Esophagus (tissue), 2 donors: ENCODE measurements at regions not wholly inside any gene's neighbourhood (a gene's known extent, or its start where the extent isn't known, plus 50 kb on each side); places are given as distances from the start of the nearest gene placed in this dataset.

Experiments
- H3K27ac ChIP-seq, 2 donors: one replicate each; pipeline ENCODE4 v1.5.1; 2013; ENCODE audit warnings: low read depth in 2 of 2, mild to moderate bottlenecking in 2 of 2, inconsistent platforms in 1 of 2, low read length in 1 of 2, moderate library complexity in 1 of 2
- H3K27me3 ChIP-seq, 2 donors: one replicate each; pipeline ENCODE4 v1.6.1; 2013; ENCODE audit warnings: low read length in 2 of 2, control low read depth in 1 of 2, mild to moderate bottlenecking in 1 of 2; ENCODE audit not compliant: insufficient read depth in 2 of 2, control insufficient read depth in 1 of 2
- H3K36me3 ChIP-seq, 2 donors: one replicate each; pipeline ENCODE4 v1.6.1; 2013; ENCODE audit warnings: low read length in 1 of 2; ENCODE audit not compliant: control insufficient read depth in 2 of 2, insufficient read depth in 2 of 2
- H3K4me1 ChIP-seq, 2 donors: one replicate each; pipeline ENCODE4 v1.6.1; 2013; ENCODE audit warnings: low read length in 1 of 2; ENCODE audit not compliant: control insufficient read depth in 2 of 2, insufficient read depth in 2 of 2
- H3K4me3 ChIP-seq, 2 donors: one replicate each; pipeline ENCODE4 v1.5.1; 2013; ENCODE audit warnings: low read length in 2 of 2, mild to moderate bottlenecking in 2 of 2, low read depth in 1 of 2, moderate library complexity in 1 of 2
- H3K9me3 ChIP-seq, 2 donors: one replicate each; pipeline ENCODE4 v1.6.1; 2013; ENCODE audit warnings: mild to moderate bottlenecking in 2 of 2, low read depth in 1 of 2, low read length in 1 of 2, moderate library complexity in 1 of 2; ENCODE audit not compliant: control insufficient read depth in 2 of 2, insufficient read depth in 1 of 2
- WGBS, 2 donors: extraction: QIAGEN DNeasy Blood & Tissue Kit; methylation state at CpG; one replicate each; pipeline ENCODE4 v1.1.7; 2013; 5-methylcytosine and 5-hydroxymethylcytosine counted together
- donor health status: healthy with polysubstance abuse.
- donor health status: Bipolar disorder and iron deficiency.

DNA sequence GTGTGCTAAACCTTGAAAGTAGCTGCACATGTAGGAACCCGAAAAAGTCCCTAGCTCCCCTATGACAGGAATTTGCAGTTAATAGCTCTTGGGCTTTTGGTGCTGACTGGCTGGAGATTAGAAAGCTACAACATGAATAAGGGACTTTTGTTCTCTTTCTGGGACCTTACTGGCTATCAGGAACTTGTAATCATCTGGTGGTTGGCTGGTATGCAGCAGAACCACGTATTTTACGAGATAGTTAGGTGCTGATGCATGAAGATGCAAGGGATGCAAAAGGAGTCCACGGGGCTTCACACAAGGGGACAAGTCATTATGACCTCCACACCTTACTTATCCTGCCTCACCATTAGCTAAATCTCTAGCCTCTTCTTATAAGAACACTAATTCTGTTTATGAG, 190.2 kb upstream of the NRXN1 start:
- no peak overlapping the region for H3K27ac ChIP-seq
- H3K9me3 ChIP-seq = no peaks in the 10 kb centered on the region
- H3K36me3 ChIP-seq = no peaks in the 10 kb centered on the region
- no peaks in the 10 kb centered on the region for H3K27me3 ChIP-seq
- H3K4me3 ChIP-seq = no peak overlapping the region
- 84 to 85% methylated on average over 4 of the region's 4 CpGs for WGBS, 2 donors
- no peaks in the 10 kb centered on the region for H3K4me1 ChIP-seq

DNA sequence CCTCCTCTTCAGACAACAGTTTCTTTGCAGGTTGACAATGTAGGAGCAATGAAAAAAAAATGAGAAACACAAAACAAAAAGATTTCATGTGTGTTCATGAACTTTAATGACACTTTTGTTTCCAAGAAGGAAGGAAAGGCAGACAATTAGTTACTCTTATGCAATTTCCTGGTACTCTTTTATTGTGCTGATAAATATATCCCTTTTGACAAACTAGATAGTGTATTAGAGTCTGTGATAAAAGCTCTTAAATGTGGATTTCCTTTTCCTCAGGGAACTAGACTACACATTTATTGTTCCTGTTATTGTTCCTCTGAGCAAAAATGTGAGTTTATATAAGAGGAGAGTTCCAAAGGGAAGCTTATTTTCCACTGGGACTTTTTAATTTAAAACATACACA, 188.7 kb upstream of the NRXN1 start:
- Histone ChIP-seq H3K4me1 (no peaks in the 10 kb centered on the region), H3K36me3 (no peaks in the 10 kb centered on the region), H3K27me3 (no peaks in the 10 kb centered on the region), H3K27ac (no peak overlapping the region), H3K4me3 (no peak overlapping the region), H3K9me3 (no peaks in the 10 kb centered on the region)

- Histone ChIP-seq H3K4me1 (no peaks in the 10 kb centered on the region), H3K4me3 (no peak overlapping the region), H3K36me3 (no peaks in the 10 kb centered on the region), H3K27me3 (no peaks in the 10 kb centered on the region), H3K27ac (no peak overlapping the region), H3K9me3 (no peaks in the 10 kb centered on the region)
- WGBS, 2 donors = 79 to 86% methylated on average over 2 of the region's 2 CpGs
These were observed 188.1 kb upstream of the NRXN1 start for GRCh38 chr2:51220080-51220479.

- Histone ChIP-seq H3K4me1 (no peaks in the 10 kb centered on the region), H3K36me3 (no peaks in the 10 kb centered on the region), H3K9me3 (no peaks in the 10 kb centered on the region), H3K4me3 (no peak overlapping the region), H3K27me3 (no peaks in the 10 kb centered on the region), H3K27ac (no peak overlapping the region)
- 32 to 37% methylated on average over 4 of the region's 4 CpGs for WGBS, 2 donors
These were observed 187.5 kb upstream of the NRXN1 start for GRCh38 chr2:51219468-51219867.

DNA sequence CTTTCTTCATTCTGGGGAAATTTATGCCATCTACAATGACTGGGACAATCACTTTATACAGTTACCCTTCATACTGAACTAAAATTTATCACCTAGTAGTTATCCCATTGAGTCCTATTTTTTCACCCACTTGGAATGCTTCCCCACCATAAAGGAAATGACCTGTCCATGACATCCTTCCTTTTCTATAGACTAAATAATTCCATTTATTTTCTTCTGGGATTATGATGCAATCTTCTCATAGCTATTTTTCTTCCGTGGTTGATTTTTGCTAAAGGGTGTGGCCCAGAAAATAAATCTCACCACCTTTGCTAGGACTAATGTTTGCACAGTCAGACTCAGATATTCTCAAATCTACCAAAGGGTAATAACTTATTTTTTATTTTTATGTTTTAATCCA, 186.1 kb upstream of the NRXN1 start:
- Histone ChIP-seq H3K4me3 (no peak overlapping the region), H3K9me3 (no peaks in the 10 kb centered on the region), H3K27me3 (no peaks in the 10 kb centered on the region), H3K36me3 (no peaks in the 10 kb centered on the region), H3K4me1 (no peaks in the 10 kb centered on the region), H3K27ac (no peak overlapping the region)
- WGBS, 2 donors = 63% methylated on average over 1 of the region's 1 CpG

DNA sequence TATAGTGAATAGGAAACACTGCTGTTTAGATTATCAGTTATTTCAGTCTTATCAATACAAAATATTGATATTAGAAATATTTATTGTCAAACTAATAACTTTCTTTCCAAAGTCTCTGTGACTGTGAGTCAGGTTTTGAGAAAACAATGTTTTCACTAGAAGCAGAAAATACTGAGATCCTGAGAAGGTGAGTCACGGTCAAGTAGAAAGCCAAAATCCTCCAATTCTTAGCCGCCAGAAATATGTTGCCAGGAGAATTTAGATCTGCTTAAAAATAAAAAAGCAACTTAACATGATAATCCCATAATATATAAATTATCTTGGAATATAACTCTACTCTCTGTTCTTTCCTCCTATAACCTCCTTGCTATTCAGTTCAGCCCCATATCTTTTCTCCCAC, 181.9 kb upstream of the NRXN1 start:
- H3K27me3 ChIP-seq = no peaks in the 10 kb centered on the region
- H3K36me3 ChIP-seq = no peaks in the 10 kb centered on the region
- H3K4me1 ChIP-seq = no peaks in the 10 kb centered on the region
- no peak overlapping the region for H3K4me3 ChIP-seq
- no peaks in the 10 kb centered on the region for H3K9me3 ChIP-seq
- no peak overlapping the region for H3K27ac ChIP-seq
- WGBS, 2 donors = 73 to 85% methylated on average over 2 of the region's 2 CpGs

GRCh38 chr2:51212374-51212773, 180.4 kb upstream of the NRXN1 start:
- Histone ChIP-seq H3K27me3 (no peaks in the 10 kb centered on the region), H3K36me3 (no peaks in the 10 kb centered on the region), H3K9me3 (no peaks in the 10 kb centered on the region), H3K27ac (no peak overlapping the region), H3K4me1 (no peaks in the 10 kb centered on the region), H3K4me3 (no peak overlapping the region)
- WGBS, 2 donors = 88 to 96% methylated on average over 1 of the region's 1 CpG

GRCh38 chr2:51208521-51208920, 176.6 kb upstream of the NRXN1 start:
- Histone ChIP-seq H3K27ac (no peak overlapping the region), H3K9me3 (no peaks in the 10 kb centered on the region), H3K27me3 (no peaks in the 10 kb centered on the region), H3K4me3 (no peak overlapping the region), H3K36me3 (no peaks in the 10 kb centered on the region), H3K4me1 (no peaks in the 10 kb centered on the region)
- WGBS, 2 donors = 61 to 69% methylated on average over 1 of the region's 1 CpG

DNA sequence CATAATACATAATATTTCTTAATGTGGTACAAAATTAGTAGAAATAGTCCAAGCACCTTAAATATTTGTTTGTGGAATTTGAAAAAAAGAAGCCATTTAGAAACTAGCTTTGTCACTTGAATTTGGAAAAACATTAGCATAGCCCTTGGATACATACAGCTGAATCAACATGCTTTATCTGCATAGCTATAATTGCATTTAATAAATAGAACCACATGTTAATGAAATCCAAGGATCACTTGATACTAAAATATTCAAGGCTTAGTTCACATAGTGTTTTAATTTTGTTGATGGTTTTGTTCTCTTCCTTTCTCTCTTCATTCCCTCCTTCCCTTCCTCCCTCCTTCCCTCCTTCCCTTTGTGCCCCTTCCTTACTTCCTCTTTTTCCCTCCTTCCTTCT, 169.4 kb upstream of the NRXN1 start:
- Histone ChIP-seq H3K4me1 (no peaks in the 10 kb centered on the region), H3K4me3 (no peak overlapping the region), H3K27me3 (no peaks in the 10 kb centered on the region), H3K36me3 (no peaks in the 10 kb centered on the region), H3K9me3 (no peaks in the 10 kb centered on the region), H3K27ac (no peak overlapping the region)

- no peak overlapping the region for H3K4me3 ChIP-seq
These were observed 162.7 kb upstream of the NRXN1 start for GRCh38 chr2:51194656-51195055.

More at GRCh38 chr2:51194656-51195055, 162.7 kb upstream of the NRXN1 start:
- Histone ChIP-seq H3K36me3 (no peaks in the 10 kb centered on the region), H3K27me3 (no peaks in the 10 kb centered on the region), H3K27ac (no peak overlapping the region), H3K4me1 (no peaks in the 10 kb centered on the region), H3K9me3 (peaks cover 0 to 8% of the 10 kb centered on the region in 2 donors)
- WGBS, 2 donors = 86 to 87% methylated on average over 10 of the region's 10 CpGs
